Stomach (tissue), 8 donors: ENCODE measurements at regions not wholly inside any gene's neighbourhood (a gene's known extent, or its start where the extent isn't known, plus 50 kb on each side); places are given as distances from the start of the nearest gene placed in this dataset.
"Not testable (repeated sequence)": the region's sequence is repeated elsewhere in the genome, so short reads cannot be mapped to it uniquely, and the experiment has no call there.

Source experiments
- DNase-seq, 2 donors: peaks; one replicate each; pipeline versions ENCODE4 v3.0.0 to v3.0.0-alpha.2; 2013 to 2019
- H3K27ac ChIP-seq, 5 donors: fragments of 200-600 bp in 4 of 5; sonication (generic) in 4 of 5; one replicate each; pipeline ENCODE4 v1.5.1; 2013 to 2019; ENCODE audit warnings: mild to moderate bottlenecking in 1 of 5, moderate library complexity in 1 of 5
- H3K27me3 ChIP-seq, 3 donors: fragments of 200-600 bp; sonication (generic); one replicate each; pipeline ENCODE4 v1.5.1; 2017 to 2019; ENCODE audit warnings: mixed run types in 1 of 3
- H3K36me3 ChIP-seq, 4 donors: fragments of 200-600 bp; sonication (generic); 1 replicate in 3 of 4; 2 replicates in 1 of 4; pipeline ENCODE4 v1.5.1; 2016 to 2019
- H3K4me1 ChIP-seq, 4 donors: fragments of 200-600 bp; sonication (generic); one replicate each; pipeline ENCODE4 v1.5.1; 2016 to 2019
- H3K4me3 ChIP-seq, 4 donors: fragments of 200-600 bp; sonication (generic) in 3 of 4; one replicate each; pipeline ENCODE4 v1.5.1; 2016 to 2019; ENCODE audit warnings: mild to moderate bottlenecking in 1 of 4
- H3K9me3 ChIP-seq, 4 donors: fragments of 200-600 bp; sonication (generic); one replicate each; pipeline ENCODE4 v1.5.1; 2016 to 2019
- CTCF ChIP-seq, 7 experiments: fragments of 450-650 bp in 4 of 7; fragments of 200-600 bp in 3 of 7; sonication (generic) in 3 of 7; IDR thresholded peaks; one replicate each; pipeline ENCODE4 v1.5.1; 2016 to 2019; ENCODE audit warnings: antibody characterized with exemption in 7 of 7, control low read depth in 2 of 7, mild to moderate bottlenecking in 1 of 7
- EP300 ChIP-seq: sonication (generic); formaldehyde crosslinking; IDR thresholded peaks from one replicate; pipeline ENCODE4 v1.6.1; 2017; ENCODE audit warnings: antibody characterized with exemption
- POLR2A ChIP-seq, 4 donors: fragments of 450-650 bp; IDR thresholded peaks; one replicate each; pipeline ENCODE4 v1.6.1; 2016; ENCODE audit warnings: antibody characterized with exemption in 4 of 4, control low read depth in 2 of 4, mild to moderate bottlenecking in 1 of 4, moderate library complexity in 1 of 4
- POLR2AphosphoS5 ChIP-seq, 3 donors: sonication (generic); formaldehyde crosslinking; IDR thresholded peaks; one replicate each; pipeline ENCODE4 v1.6.1; 2016; ENCODE audit warnings: antibody characterized with exemption in 3 of 3
- WGBS, 5 donors: extraction: QIAGEN DNeasy Blood & Tissue Kit in 3 of 5; methylation state at CpG; one replicate each; pipeline versions ENCODE4 v1.1.5 to v1.1.7; 2013 to 2018; 5-methylcytosine and 5-hydroxymethylcytosine counted together
- intact Hi-C: fragments of 100-400 bp; cut with DNase I; formaldehyde crosslinking; loops from one replicate; pipeline ENCODE4 v1.15.1; 2023; ENCODE audit warnings: low total_unique reads
- donor health status: healthy with polysubstance abuse.
- donor health status: Bipolar disorder and iron deficiency.
- donor health status: healthy.

DNA sequence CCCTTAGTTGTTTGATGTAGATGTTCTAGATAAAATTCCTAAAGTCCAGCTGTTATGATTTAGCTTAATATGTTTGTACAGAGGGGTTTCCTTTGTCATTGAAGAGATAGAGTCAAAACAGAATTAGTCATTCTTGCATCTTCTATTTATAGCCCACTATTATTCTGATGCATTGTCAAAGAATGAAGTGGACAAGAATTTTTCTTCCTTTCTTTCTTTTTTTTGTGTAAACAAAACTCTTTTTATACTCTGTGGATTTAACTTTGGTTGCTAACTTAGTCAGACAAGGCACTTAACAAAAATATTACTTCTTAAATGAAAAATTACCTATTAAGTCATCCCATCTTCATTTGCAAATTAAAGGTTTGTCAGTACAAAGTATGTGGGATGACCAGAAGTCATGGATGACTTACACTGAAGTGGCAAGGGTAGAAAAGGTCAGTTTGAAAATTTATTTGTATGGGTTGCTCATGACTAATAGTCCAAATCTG lies 215.6 kb upstream of the DDHD1 start:
- no peaks in the 10 kb centered on the region for H3K36me3 ChIP-seq
- peaks cover 0 to 17% (median 8%) of the 10 kb centered on the region in 4 donors for H3K4me1 ChIP-seq
- DNase-seq = peak in 1 of 2 donors; percentile 21
- no peaks in the 10 kb centered on the region for H3K9me3 ChIP-seq
- no peak overlapping the region for H3K4me3 ChIP-seq
- H3K27ac ChIP-seq = peak overlapping the region in 4 of 5 donors; percentile 0 to 66 (median 26)
- intact Hi-C loops = no loop called here
- H3K27me3 ChIP-seq = no peaks in the 10 kb centered on the region
- no peak for TF ChIP-seq EP300
- TF ChIP-seq POLR2AphosphoS5 (IDR thresholded peaks at IDR 0.05) = peak in 1 of 3 donors; percentile 52
- no peak for TF ChIP-seq POLR2A (IDR thresholded peaks at IDR 0.05)
- TF ChIP-seq CTCF (IDR thresholded peaks at IDR 0.05) = no peak

- WGBS, 5 donors = 46 to 72% (median 60%) methylated on average over 4 of the region's 4 CpGs
- no peaks in the 10 kb centered on the region for H3K9me3 ChIP-seq
- DNase-seq = peak in 1 of 2 donors; percentile 38
- no peaks in the 10 kb centered on the region for H3K27me3 ChIP-seq
- H3K4me1 ChIP-seq = peaks cover 0 to 17% (median 8%) of the 10 kb centered on the region in 4 donors
- peak overlapping the region in 4 of 5 donors; percentile 0 to 66 (median 26) for H3K27ac ChIP-seq
- H3K4me3 ChIP-seq = no peak overlapping the region
- intact Hi-C loops = no loop called here
- TF ChIP-seq POLR2AphosphoS5 (IDR thresholded peaks at IDR 0.05) = no peak
- no peak for TF ChIP-seq POLR2A (IDR thresholded peaks at IDR 0.05)
- TF ChIP-seq CTCF (IDR thresholded peaks at IDR 0.05) = no peak
- no peak for TF ChIP-seq EP300
- no peaks in the 10 kb centered on the region for H3K36me3 ChIP-seq
These were observed 214.9 kb upstream of the DDHD1 start for GRCh38 chr14:53368066-53368465.

DNA sequence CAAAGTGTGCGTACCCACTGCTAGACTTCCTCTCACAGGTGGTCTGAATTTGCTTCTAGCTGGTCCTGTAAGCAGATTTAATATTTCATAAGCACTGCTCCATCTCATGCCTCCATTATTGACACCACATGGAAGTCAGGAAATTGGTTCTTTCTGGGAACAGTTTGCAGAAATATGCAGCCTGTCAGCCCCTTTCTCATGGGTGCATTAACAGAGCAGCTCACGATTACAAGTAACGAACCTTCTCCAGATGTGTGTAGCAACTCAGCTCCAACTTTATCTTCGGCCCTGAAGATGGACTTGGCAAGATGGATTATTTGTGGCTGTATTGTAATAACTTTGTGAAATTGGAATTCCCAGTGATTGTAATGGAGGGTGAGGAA lies 214.5 kb upstream of the DDHD1 start:
- peak in 1 of 2 donors; percentile 60 for DNase-seq
- peaks cover 0 to 17% (median 8%) of the 10 kb centered on the region in 4 donors for H3K4me1 ChIP-seq
- no peaks in the 10 kb centered on the region for H3K36me3 ChIP-seq
- WGBS, 5 donors = 61 to 83% (median 73%) methylated on average over 4 of the region's 4 CpGs
- H3K4me3 ChIP-seq = no peak overlapping the region
- H3K27ac ChIP-seq = peak overlapping the region in 4 of 5 donors; percentile 0 to 66 (median 26)
- H3K27me3 ChIP-seq = no peaks in the 10 kb centered on the region
- intact Hi-C loops = no loop called here
- no peaks in the 10 kb centered on the region for H3K9me3 ChIP-seq
- TF ChIP-seq POLR2A (IDR thresholded peaks at IDR 0.05) (no peak), POLR2AphosphoS5 (IDR thresholded peaks at IDR 0.05) (no peak), CTCF (IDR thresholded peaks at IDR 0.05) (no peak), EP300 (no peak)

GRCh38 chr14:53365486-53366130 lies 212.5 kb upstream of the DDHD1 start:
- H3K9me3 ChIP-seq = no peaks in the 10 kb centered on the region
- H3K36me3 ChIP-seq = no peaks in the 10 kb centered on the region
- DNase-seq = peak in 1 of 2 donors; percentile 12
- H3K4me1 ChIP-seq = peaks cover 0 to 17% (median 8%) of the 10 kb centered on the region in 4 donors
- intact Hi-C loops = no loop called here
- H3K4me3 ChIP-seq = no peak overlapping the region
- no peak overlapping the region for H3K27ac ChIP-seq
- WGBS, 5 donors = 89 to 93% (median 90%) methylated on average over 3 of the region's 3 CpGs
- TF ChIP-seq EP300 (no peak), POLR2A (IDR thresholded peaks at IDR 0.05) (no peak), POLR2AphosphoS5 (IDR thresholded peaks at IDR 0.05) (no peak), CTCF (IDR thresholded peaks at IDR 0.05) (no peak)
- H3K27me3 ChIP-seq = no peaks in the 10 kb centered on the region

GRCh38 chr14:53362916-53363315 lies 209.8 kb upstream of the DDHD1 start:
- H3K4me1 ChIP-seq, H3K27ac ChIP-seq, H3K36me3 ChIP-seq, H3K27me3 ChIP-seq, intact Hi-C loops, H3K4me3 ChIP-seq, H3K9me3 ChIP-seq, DNase-seq: not testable (repeated sequence)
- WGBS, 5 donors = 72 to 100% (median 93%) methylated on average over 2 of the region's 2 CpGs
